ENCODE measurements at regions not wholly inside any gene's neighbourhood (a gene's known extent, or its start where the extent isn't known, plus 50 kb on each side); places are given as distances from the start of the nearest gene placed in this dataset.

- H3K79me2 ChIP-seq (ENCODE audit: insufficient read depth, low read depth, low read length), result no peaks in the 10 kb centered on the region
- H3K27ac ChIP-seq (ENCODE audit: low read depth, low read length, poor library complexity, severe bottlenecking), result no peak overlapping the region
- DNase-seq (ENCODE audit: low spot score), result no peak
- no peak overlapping the region for H3K4me2 ChIP-seq (ENCODE audit: low read length)
- H2AFZ ChIP-seq (ENCODE audit: low read length), result no peak overlapping the region
- H3K4me3 ChIP-seq (ENCODE audit: low read depth, low read length, poor library complexity, severe bottlenecking), result no peak overlapping the region
- no peaks in the 10 kb centered on the region for H3K9me3 ChIP-seq (ENCODE audit: low read length)
- H3K36me3 ChIP-seq (ENCODE audit: insufficient read depth, low read length), result no peaks in the 10 kb centered on the region
- H4K20me1 ChIP-seq (ENCODE audit: insufficient read depth, low read length), result no peaks in the 10 kb centered on the region
- TF ChIP-seq EZH2phosphoT487 (IDR thresholded peaks at IDR 0.05; ENCODE audit: borderline replicate concordance, low read depth, low read length) (no peak), CTCF (conservative IDR thresholded peaks at IDR 0.05; ENCODE audit: low read length) (no peak)
- ChIA-PET CTCF (ENCODE audit: unreplicated experiment) (no interaction called here), POLR2A (no interaction called here)
- no peaks in the 10 kb centered on the region for H3K9me2 ChIP-seq (ENCODE audit: insufficient read depth, low read length)
- no TSS peak for BruUV-seq (replicated peaks)
- intact Hi-C loops (cut with micrococcal nuclease; ENCODE audit: unreplicated experiment), result no loop called here
- H3K4me1 ChIP-seq (ENCODE audit: insufficient read depth, low read length, poor library complexity, severe bottlenecking), result no peaks in the 10 kb centered on the region
Observed at GRCh38 chr3:40620151-40620550, 95.4 kb downstream of the ZNF621 start.

- ChIA-PET CTCF (ENCODE audit: unreplicated experiment) (no interaction called here), POLR2A (no interaction called here)
- no TSS peak for BruUV-seq (replicated peaks)
- Histone ChIP-seq H3K4me3 (ENCODE audit: low read depth, low read length, poor library complexity, severe bottlenecking) (no peak overlapping the region), H2AFZ (ENCODE audit: low read length) (no peak overlapping the region), H3K9me3 (ENCODE audit: low read length) (no peaks in the 10 kb centered on the region), H3K4me1 (ENCODE audit: insufficient read depth, low read length, poor library complexity, severe bottlenecking) (no peaks in the 10 kb centered on the region), H3K4me2 (ENCODE audit: low read length) (no peak overlapping the region), H3K36me3 (ENCODE audit: insufficient read depth, low read length) (no peaks in the 10 kb centered on the region), H3K79me2 (ENCODE audit: insufficient read depth, low read depth, low read length) (no peaks in the 10 kb centered on the region), H4K20me1 (ENCODE audit: insufficient read depth, low read length) (no peaks in the 10 kb centered on the region), H3K9me2 (ENCODE audit: insufficient read depth, low read length) (no peaks in the 10 kb centered on the region), H3K27ac (ENCODE audit: low read depth, low read length, poor library complexity, severe bottlenecking) (no peak overlapping the region)
- no peak for TF ChIP-seq EZH2phosphoT487 (IDR thresholded peaks at IDR 0.05; ENCODE audit: borderline replicate concordance, low read depth, low read length)
- TF ChIP-seq CTCF (conservative IDR thresholded peaks at IDR 0.05; ENCODE audit: low read length), result no peak
- DNase-seq (ENCODE audit: low spot score), result no peak
- intact Hi-C loops (cut with micrococcal nuclease; ENCODE audit: unreplicated experiment), result no loop called here
Observed at GRCh38 chr3:40621252-40621651, 96.5 kb downstream of the ZNF621 start.

- H2AFZ ChIP-seq (ENCODE audit: low read length), result no peak overlapping the region
- peak; percentile 29 for DNase-seq (ENCODE audit: low spot score)
- H3K4me1 ChIP-seq (ENCODE audit: insufficient read depth, low read length, poor library complexity, severe bottlenecking), result no peaks in the 10 kb centered on the region
- no TSS peak for BruUV-seq (replicated peaks)
- no peak overlapping the region for H3K4me3 ChIP-seq (ENCODE audit: low read depth, low read length, poor library complexity, severe bottlenecking)
- no peaks in the 10 kb centered on the region for H3K79me2 ChIP-seq (ENCODE audit: insufficient read depth, low read depth, low read length)
- TF ChIP-seq EZH2phosphoT487 (IDR thresholded peaks at IDR 0.05; ENCODE audit: borderline replicate concordance, low read depth, low read length) (no peak), CTCF (conservative IDR thresholded peaks at IDR 0.05; ENCODE audit: low read length) (no peak)
- no peaks in the 10 kb centered on the region for H3K9me3 ChIP-seq (ENCODE audit: low read length)
- no peaks in the 10 kb centered on the region for H3K9me2 ChIP-seq (ENCODE audit: insufficient read depth, low read length)
- CTCF ChIA-PET (ENCODE audit: unreplicated experiment), result no interaction called here
- H3K4me2 ChIP-seq (ENCODE audit: low read length), result no peak overlapping the region
- intact Hi-C loops (cut with micrococcal nuclease; ENCODE audit: unreplicated experiment), result no loop called here
- no peaks in the 10 kb centered on the region for H4K20me1 ChIP-seq (ENCODE audit: insufficient read depth, low read length)
- no peaks in the 10 kb centered on the region for H3K36me3 ChIP-seq (ENCODE audit: insufficient read depth, low read length)
- POLR2A ChIA-PET, result interaction anchor here (0.8 kb wide), 1 partner anchor 9 kb away, joined by 3 read pairs; no protein-coding TSS in a partner anchor
- no peak overlapping the region for H3K27ac ChIP-seq (ENCODE audit: low read depth, low read length, poor library complexity, severe bottlenecking)
Observed at GRCh38 chr3:40623567-40623966, 98.8 kb downstream of the ZNF621 start.

All from OCI-LY7 (cell line).